H9 (cell line): ENCODE measurements at regions not wholly inside any gene's neighbourhood (a gene's known extent, or its start where the extent isn't known, plus 50 kb on each side); places are given as distances from the start of the nearest gene placed in this dataset.

Experiments used
- DNase-seq: peaks from one replicate; pipeline ENCODE4 v3.0.0-alpha.2; 2017
- H2AFZ ChIP-seq: one replicate; pipeline ENCODE4 v1.6.1; 2013; ENCODE audit warnings: mild to moderate bottlenecking, low read length, control low read depth, moderate library complexity
- H2AK5ac ChIP-seq: 2 replicates; pipeline ENCODE4 v1.6.1; 2013; ENCODE audit warnings: low read length, control low read depth, mixed read lengths; ENCODE audit not compliant: insufficient read length
- H2BK120ac ChIP-seq: one replicate; pipeline ENCODE4 v1.6.1; 2013; ENCODE audit warnings: low read depth, mild to moderate bottlenecking, low read length, control low read depth, inconsistent platforms; ENCODE audit not compliant: poor library complexity, severe bottlenecking
- H2BK12ac ChIP-seq: 2 replicates; pipeline ENCODE4 v1.6.1; 2013; ENCODE audit warnings: low read length, control low read depth, mixed read lengths, low read depth; ENCODE audit not compliant: insufficient read length
- H2BK15ac ChIP-seq: 2 replicates; pipeline ENCODE4 v1.6.1; 2013; ENCODE audit warnings: low read depth, low read length, control low read depth
- H2BK20ac ChIP-seq: one replicate; pipeline ENCODE4 v1.6.1; 2013; ENCODE audit warnings: low read depth, mild to moderate bottlenecking, low read length, control low read depth, inconsistent platforms; ENCODE audit not compliant: poor library complexity, severe bottlenecking
- H2BK5ac ChIP-seq: 2 replicates; pipeline ENCODE4 v1.6.1; 2013; ENCODE audit warnings: low read length, control low read depth, mixed read lengths; ENCODE audit not compliant: insufficient read length
- H3K14ac ChIP-seq: 2 replicates; pipeline ENCODE4 v1.6.1; 2013; ENCODE audit warnings: low read length, control low read depth; ENCODE audit not compliant: insufficient read depth
- H3K18ac ChIP-seq: 2 replicates; pipeline ENCODE4 v1.6.1; 2013; ENCODE audit warnings: low read depth, mild to moderate bottlenecking, mixed read lengths, low read length, control low read depth; ENCODE audit not compliant: insufficient read length
- H3K23ac ChIP-seq: 2 replicates; pipeline ENCODE4 v1.6.1; 2013; ENCODE audit warnings: low read length, control low read depth, mixed read lengths, low read depth; ENCODE audit not compliant: insufficient read length
- H3K23me2 ChIP-seq: 2 replicates; pipeline ENCODE4 v1.6.1; 2013; ENCODE audit warnings: low read depth, mild to moderate bottlenecking, mixed read lengths, low read length, control low read depth; ENCODE audit not compliant: insufficient read length, poor library complexity, severe bottlenecking
- H3K27ac ChIP-seq: 2 replicates; pipeline ENCODE4 v1.5.1; 2013; ENCODE audit warnings: low read length, control low read depth, mixed read lengths, low read depth; ENCODE audit not compliant: insufficient read length
- H3K27me3 ChIP-seq: 2 replicates; pipeline ENCODE4 v1.6.1; 2013; ENCODE audit warnings: low read length, control low read depth, inconsistent platforms; ENCODE audit not compliant: insufficient read depth
- H3K4ac ChIP-seq: 2 replicates; pipeline ENCODE4 v1.6.1; 2013; ENCODE audit warnings: low read depth, mild to moderate bottlenecking, control low read depth, inconsistent platforms, low read length, moderate library complexity
- H3K4me1 ChIP-seq: 2 replicates; pipeline ENCODE4 v1.6.1; 2013; ENCODE audit warnings: low read length, control low read depth, inconsistent platforms; ENCODE audit not compliant: insufficient read depth
- H3K4me2 ChIP-seq: 2 replicates; pipeline ENCODE4 v1.6.1; 2013; ENCODE audit warnings: low read length, control low read depth, mixed read lengths; ENCODE audit not compliant: insufficient read length, insufficient read depth
- H3K56ac ChIP-seq: 2 replicates; pipeline ENCODE4 v1.6.1; 2013; ENCODE audit warnings: low read depth, mild to moderate bottlenecking, mixed read lengths, low read length, control low read depth; ENCODE audit not compliant: insufficient read length
- H3K79me1 ChIP-seq: 2 replicates; pipeline ENCODE4 v1.6.1; 2013; ENCODE audit warnings: low read depth, mild to moderate bottlenecking, moderate library complexity, low read length, control low read depth, inconsistent platforms; ENCODE audit not compliant: insufficient read depth, poor library complexity, severe bottlenecking
- H3K79me2 ChIP-seq: 2 replicates; pipeline ENCODE4 v1.6.1; 2013; ENCODE audit warnings: low read length, control low read depth, inconsistent platforms; ENCODE audit not compliant: insufficient read depth
- H3K9ac ChIP-seq: 2 replicates; pipeline ENCODE4 v1.6.1; 2013; ENCODE audit warnings: low read length, control low read depth, mixed read lengths; ENCODE audit not compliant: insufficient read length; ENCODE audit errors: extremely low read depth
- H3K9me3 ChIP-seq: one replicate; pipeline ENCODE4 v1.6.1; 2013; ENCODE audit warnings: low read depth, low read length, inconsistent platforms; ENCODE audit not compliant: control insufficient read depth
- H3T11ph ChIP-seq: one replicate; pipeline ENCODE4 v1.6.1; 2013; ENCODE audit warnings: mild to moderate bottlenecking, low read length, control low read depth, inconsistent platforms
- H4K20me1 ChIP-seq: one replicate; pipeline ENCODE4 v1.6.1; 2013; ENCODE audit not compliant: control insufficient read depth, insufficient read length, insufficient read depth
- H4K5ac ChIP-seq: 2 replicates; pipeline ENCODE4 v1.6.1; 2013; ENCODE audit warnings: low read depth, mild to moderate bottlenecking, mixed read lengths, low read length, control low read depth; ENCODE audit not compliant: insufficient read length
- H4K8ac ChIP-seq: replicated peaks from 2 replicates; pipeline ENCODE4 v1.6.1; 2013; ENCODE audit warnings: low read length, control low read depth, mixed read lengths, low read depth; ENCODE audit not compliant: insufficient read length
- H4K91ac ChIP-seq: 2 replicates; pipeline ENCODE4 v1.6.1; 2013; ENCODE audit warnings: low read depth, mild to moderate bottlenecking, moderate library complexity, mixed read lengths, low read length, control low read depth; ENCODE audit not compliant: insufficient read length
- H3K27ac Mint-ChIP-seq, 3 experiments: 2 replicates in 2 of 3; 3 replicates in 1 of 3; pipeline ENCODE4 v1.8.0; 2020 to 2021; ENCODE audit warnings: mixed read lengths in 3 of 3, mild to moderate bottlenecking in 1 of 3, moderate library complexity in 1 of 3
- H3K27me3 Mint-ChIP-seq: 2 replicates; pipeline ENCODE4 v1.8.0; 2021; ENCODE audit warnings: low read depth, mild to moderate bottlenecking, moderate library complexity, mixed read lengths
- H3K36me3 Mint-ChIP-seq, 3 experiments: 2 replicates in 2 of 3; 3 replicates in 1 of 3; pipeline ENCODE4 v1.8.0; 2020 to 2021; ENCODE audit warnings: low read depth in 3 of 3, mixed read lengths in 3 of 3; ENCODE audit not compliant: insufficient read depth in 1 of 3
- H3K4me1 Mint-ChIP-seq, 2 experiments: 2 replicates each; pipeline ENCODE4 v1.8.0; 2020; ENCODE audit warnings: mixed read lengths in 2 of 2
- H3K4me3 Mint-ChIP-seq, 2 experiments: 2 replicates in 1 of 2; 3 replicates in 1 of 2; pipeline ENCODE4 v1.8.0; 2020 to 2021; ENCODE audit warnings: mild to moderate bottlenecking in 2 of 2, mixed read lengths in 2 of 2, moderate library complexity in 1 of 2
- H3K9me3 Mint-ChIP-seq, 2 experiments: 2 replicates in 1 of 2; 3 replicates in 1 of 2; pipeline ENCODE4 v1.8.0; 2020; ENCODE audit warnings: mild to moderate bottlenecking in 2 of 2, mixed read lengths in 2 of 2, moderate library complexity in 1 of 2
- WGBS: extraction: QIAGEN DNeasy Blood & Tissue Kit; methylation state at CpG from one replicate; pipeline ENCODE4 v1.1.7; 2013; ENCODE audit warnings: missing lambda C conversion rate, low lambda C conversion rate, mixed read lengths; ENCODE audit not compliant: insufficient read length; ENCODE audit errors: extremely low coverage; 5-methylcytosine and 5-hydroxymethylcytosine counted together
- TF ChIP-seq, protein P1 (sequence below): fragments of 200-600 bp; sonication (generic); conservative IDR thresholded peaks from 3 replicates; pipeline ENCODE4 v1.8.0; 2021; ENCODE audit warnings: antibody characterized with exemption, mild to moderate bottlenecking

DNA sequence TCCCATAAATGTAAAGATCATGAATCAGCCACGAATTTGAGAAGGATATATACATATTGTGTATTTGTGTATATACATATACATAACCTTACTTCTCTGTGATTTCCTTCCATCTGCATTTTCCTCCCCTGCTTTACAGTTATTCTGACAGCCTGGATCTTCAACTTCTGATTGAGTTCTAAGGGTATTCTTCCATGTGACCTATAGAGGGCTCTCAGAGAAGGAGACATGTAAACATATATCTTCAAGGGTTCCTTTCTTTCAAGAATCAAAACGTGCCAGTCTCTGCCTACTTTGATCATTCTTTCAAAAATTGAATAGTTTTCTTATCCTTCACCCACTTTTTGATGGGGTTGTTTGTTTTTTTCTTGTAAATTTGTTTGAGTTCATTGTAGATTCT, 453.7 kb upstream of the POT1 start:
- no peak overlapping the region for H3K4ac ChIP-seq
- Mint-ChIP-seq H3K27ac (no peak overlapping the region), H3K4me1 (no peaks in the 10 kb centered on the region), H3K27me3 (no peaks in the 10 kb centered on the region), H3K36me3 (no peaks in the 10 kb centered on the region), H3K4me3 (no peak overlapping the region), H3K9me3 (no peaks in the 10 kb centered on the region; a peak in 2 of 5 replicates)
- no peak for DNase-seq
- H2AK5ac ChIP-seq: no peak overlapping the region
- H3K9ac ChIP-seq: no peak overlapping the region
- H3K23ac ChIP-seq: no peak overlapping the region
- no peak overlapping the region for H2BK12ac ChIP-seq
- no peak overlapping the region for H3K27ac ChIP-seq
- no CpG with 5 or more reads among the region's 2 CpGs for WGBS
- H4K5ac ChIP-seq: no peak overlapping the region
- H2BK15ac ChIP-seq: no peak overlapping the region
- no peak overlapping the region for H3K56ac ChIP-seq
- no peak overlapping the region for H2BK5ac ChIP-seq
- H2BK120ac ChIP-seq: no peak overlapping the region
- H2AFZ ChIP-seq: no peak overlapping the region
- H3K79me1 ChIP-seq: no peaks in the 10 kb centered on the region
- H4K8ac ChIP-seq: no peak overlapping the region
- no peak overlapping the region for H3K4me2 ChIP-seq
- no peaks in the 10 kb centered on the region for H3K23me2 ChIP-seq
- H3K4me1 ChIP-seq: no peaks in the 10 kb centered on the region
- H3T11ph ChIP-seq: no peak overlapping the region
- no peaks in the 10 kb centered on the region for H3K9me3 ChIP-seq
- H3K27me3 ChIP-seq: no peaks in the 10 kb centered on the region
- TF ChIP-seq, protein P1, sequence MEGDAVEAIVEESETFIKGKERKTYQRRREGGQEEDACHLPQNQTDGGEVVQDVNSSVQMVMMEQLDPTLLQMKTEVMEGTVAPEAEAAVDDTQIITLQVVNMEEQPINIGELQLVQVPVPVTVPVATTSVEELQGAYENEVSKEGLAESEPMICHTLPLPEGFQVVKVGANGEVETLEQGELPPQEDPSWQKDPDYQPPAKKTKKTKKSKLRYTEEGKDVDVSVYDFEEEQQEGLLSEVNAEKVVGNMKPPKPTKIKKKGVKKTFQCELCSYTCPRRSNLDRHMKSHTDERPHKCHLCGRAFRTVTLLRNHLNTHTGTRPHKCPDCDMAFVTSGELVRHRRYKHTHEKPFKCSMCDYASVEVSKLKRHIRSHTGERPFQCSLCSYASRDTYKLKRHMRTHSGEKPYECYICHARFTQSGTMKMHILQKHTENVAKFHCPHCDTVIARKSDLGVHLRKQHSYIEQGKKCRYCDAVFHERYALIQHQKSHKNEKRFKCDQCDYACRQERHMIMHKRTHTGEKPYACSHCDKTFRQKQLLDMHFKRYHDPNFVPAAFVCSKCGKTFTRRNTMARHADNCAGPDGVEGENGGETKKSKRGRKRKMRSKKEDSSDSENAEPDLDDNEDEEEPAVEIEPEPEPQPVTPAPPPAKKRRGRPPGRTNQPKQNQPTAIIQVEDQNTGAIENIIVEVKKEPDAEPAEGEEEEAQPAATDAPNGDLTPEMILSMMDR: peak; percentile 51; the same call in 2 of the 3 replicates
- no peak overlapping the region for H4K91ac ChIP-seq
- H3K14ac ChIP-seq: no peak overlapping the region
- H3K79me2 ChIP-seq: no peaks in the 10 kb centered on the region
- H4K20me1 ChIP-seq: no peaks in the 10 kb centered on the region
- H2BK20ac ChIP-seq: no peak overlapping the region
- H3K18ac ChIP-seq: no peak overlapping the region
